ENCODE measurements at regions not wholly inside any gene's neighbourhood (a gene's known extent, or its start where the extent isn't known, plus 50 kb on each side); places are given as distances from the start of the nearest gene placed in this dataset.
"Not testable (repeated sequence)": the region's sequence is repeated elsewhere in the genome, so short reads cannot be mapped to it uniquely, and the experiment has no call there.

DNA sequence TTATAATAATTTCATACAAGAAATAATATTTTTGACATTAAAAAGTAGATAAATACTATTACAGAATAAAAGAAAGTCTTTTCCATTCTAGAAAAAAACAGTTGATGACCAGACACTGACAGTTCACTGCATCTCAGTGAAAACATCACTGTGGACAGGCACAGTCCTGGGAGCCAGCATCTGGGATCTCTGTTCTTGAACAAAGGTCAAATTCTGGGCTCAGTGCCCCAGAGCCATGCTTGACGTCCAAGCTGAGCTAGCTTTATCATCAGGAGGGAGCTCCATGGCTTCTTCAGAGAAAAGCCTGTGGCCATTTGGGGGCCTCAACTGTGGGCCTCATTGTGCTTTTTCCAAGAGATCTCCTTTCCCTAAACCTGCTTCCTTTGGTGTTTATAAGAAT, 86.1 kb upstream of the SRD5A2 start:
- H3K27me3 Mint-ChIP-seq = peaks cover 2% of the 10 kb centered on the region
- H3K27ac Mint-ChIP-seq = no peak overlapping the region
- no peak for ATAC-seq
- CTCF ChIA-PET = no interaction called here
- H3K36me3 Mint-ChIP-seq = no peaks in the 10 kb centered on the region
- H3K4me1 Mint-ChIP-seq = no peaks in the 10 kb centered on the region
- no peak for DNase-seq
- no peaks in the 10 kb centered on the region for H3K9me3 Mint-ChIP-seq (ENCODE audit: low read depth)
- no peak overlapping the region for H3K4me3 Mint-ChIP-seq

DNA sequence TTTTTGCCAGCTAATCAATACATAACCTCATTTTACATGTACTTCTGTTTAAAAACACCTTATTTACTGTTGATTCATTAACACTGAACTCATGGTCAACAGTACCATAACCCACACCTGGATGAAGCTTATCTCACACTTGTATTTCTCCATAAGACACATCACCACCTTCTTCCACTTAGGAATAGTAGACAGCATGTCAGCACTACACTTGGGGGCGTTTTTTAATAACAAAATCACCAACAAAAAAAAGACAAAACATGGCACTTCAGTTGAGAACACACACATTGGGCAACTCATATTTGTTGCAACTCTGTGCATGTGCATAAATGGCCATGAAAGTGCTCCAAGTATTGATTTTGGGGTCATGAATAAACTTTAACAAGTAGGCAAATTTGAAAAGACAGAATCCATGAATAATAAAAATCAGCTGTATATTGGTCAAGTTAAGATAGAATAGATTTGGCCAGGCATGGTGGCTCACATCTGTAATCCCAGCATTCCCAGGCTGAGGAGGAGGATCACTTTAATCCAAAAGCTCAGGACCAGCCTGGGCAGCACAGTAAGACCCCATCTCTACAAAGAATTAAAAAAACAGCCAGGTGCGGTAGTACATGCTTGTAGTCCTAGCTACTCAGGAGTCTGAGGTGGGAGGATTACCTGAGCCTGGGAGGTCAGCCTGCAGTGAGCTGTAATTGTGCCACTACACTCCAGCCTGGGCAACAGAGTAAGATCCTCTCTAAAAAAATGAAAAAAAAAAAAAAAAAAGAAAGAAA, 84.4 kb upstream of the SRD5A2 start:
- ATAC-seq = no peak
- Mint-ChIP-seq H3K27ac (no peak overlapping the region), H3K4me1 (no peaks in the 10 kb centered on the region), H3K27me3 (peaks cover 3% of the 10 kb centered on the region), H3K9me3 (ENCODE audit: low read depth) (no peaks in the 10 kb centered on the region), H3K4me3 (no peak overlapping the region), H3K36me3 (no peaks in the 10 kb centered on the region)
- no peak for DNase-seq
- CTCF ChIA-PET = no interaction called here

DNA sequence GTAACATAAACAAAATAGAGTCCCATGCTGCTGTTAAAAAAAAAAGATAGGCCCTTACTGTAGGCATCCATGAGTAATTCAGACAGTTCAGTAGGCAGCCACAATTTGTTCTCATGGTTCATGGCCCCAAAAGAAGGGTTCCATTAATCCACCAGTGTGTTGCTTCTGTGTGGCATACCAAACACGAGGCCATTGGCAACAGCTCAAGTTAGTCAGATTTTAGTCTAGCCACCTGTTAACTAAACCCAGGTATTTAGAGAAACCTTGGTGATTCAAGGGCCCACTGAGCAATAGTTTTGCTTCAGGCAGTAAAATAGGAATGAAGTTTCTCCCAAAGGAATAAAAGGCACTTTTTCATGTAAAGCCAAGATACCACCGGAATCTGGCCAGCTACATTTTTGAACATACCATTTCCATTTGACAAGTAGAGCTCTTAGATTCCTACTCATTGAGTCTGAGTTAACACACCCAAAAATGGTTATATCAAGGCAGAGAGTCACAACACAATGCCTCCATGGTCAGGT, 80.1 kb upstream of the SRD5A2 start:
- Mint-ChIP-seq H3K27ac (no peak overlapping the region), H3K4me3 (no peak overlapping the region), H3K4me1 (no peaks in the 10 kb centered on the region), H3K9me3 (ENCODE audit: low read depth) (no peaks in the 10 kb centered on the region), H3K36me3 (no peaks in the 10 kb centered on the region), H3K27me3 (peaks cover 11% of the 10 kb centered on the region)
- no peak for ATAC-seq
- DNase-seq = no peak
- CTCF ChIA-PET = no interaction called here

DNA sequence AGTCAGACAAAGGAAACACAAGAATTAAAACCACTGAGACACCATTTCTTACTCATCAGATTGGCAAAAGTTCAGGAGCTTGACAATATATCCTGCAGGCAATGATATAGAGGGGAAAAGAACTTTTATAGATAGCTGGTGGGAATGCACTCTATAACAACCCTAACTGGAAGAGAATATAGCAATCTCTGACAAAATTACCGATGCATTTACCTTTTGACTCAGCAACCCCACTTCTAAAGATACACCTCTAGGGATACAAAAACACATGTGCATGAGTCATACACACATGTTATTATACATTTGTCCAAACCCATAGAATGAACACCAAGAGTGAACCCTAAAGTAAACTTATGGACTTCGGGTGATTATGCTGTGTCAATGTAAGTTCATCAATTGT, 79.4 kb upstream of the SRD5A2 start:
- no peaks in the 10 kb centered on the region for H3K4me1 Mint-ChIP-seq
- no peak for ATAC-seq
- H3K27ac Mint-ChIP-seq = no peak overlapping the region
- no peak overlapping the region for H3K4me3 Mint-ChIP-seq
- no peak for DNase-seq
- peaks cover 11% of the 10 kb centered on the region for H3K27me3 Mint-ChIP-seq
- CTCF ChIA-PET = no interaction called here
- H3K36me3 Mint-ChIP-seq = no peaks in the 10 kb centered on the region
- H3K9me3 Mint-ChIP-seq (ENCODE audit: low read depth) = no peaks in the 10 kb centered on the region

DNA sequence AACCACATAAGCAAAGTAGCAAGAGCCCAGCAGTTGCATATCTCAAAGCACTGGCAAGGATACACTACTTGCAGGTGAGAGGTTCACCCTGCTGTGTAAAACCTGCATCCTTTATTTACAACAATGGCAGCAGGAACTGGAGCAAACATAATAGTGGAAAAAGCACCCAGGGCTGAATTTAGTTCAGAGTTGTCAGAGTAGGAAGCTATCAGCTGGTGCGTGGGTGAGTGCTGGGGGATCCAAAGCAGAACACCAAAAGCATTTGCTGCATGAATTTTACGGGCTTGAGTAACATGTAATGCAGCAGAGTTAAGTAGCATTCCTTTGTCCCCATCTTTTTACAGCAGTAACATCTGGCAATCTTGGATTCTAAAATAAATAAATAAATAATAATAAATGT, 73.5 kb upstream of the SRD5A2 start:
- DNase-seq (no peak), ATAC-seq (no peak)
- no peaks in the 10 kb centered on the region for H3K4me1 Mint-ChIP-seq
- CTCF ChIA-PET = no interaction called here
- no peaks in the 10 kb centered on the region for H3K9me3 Mint-ChIP-seq (ENCODE audit: low read depth)
- H3K4me3 Mint-ChIP-seq = no peak overlapping the region
- H3K27me3 Mint-ChIP-seq = peaks cover 10% of the 10 kb centered on the region
- H3K27ac Mint-ChIP-seq = no peak overlapping the region
- no peaks in the 10 kb centered on the region for H3K36me3 Mint-ChIP-seq

DNA sequence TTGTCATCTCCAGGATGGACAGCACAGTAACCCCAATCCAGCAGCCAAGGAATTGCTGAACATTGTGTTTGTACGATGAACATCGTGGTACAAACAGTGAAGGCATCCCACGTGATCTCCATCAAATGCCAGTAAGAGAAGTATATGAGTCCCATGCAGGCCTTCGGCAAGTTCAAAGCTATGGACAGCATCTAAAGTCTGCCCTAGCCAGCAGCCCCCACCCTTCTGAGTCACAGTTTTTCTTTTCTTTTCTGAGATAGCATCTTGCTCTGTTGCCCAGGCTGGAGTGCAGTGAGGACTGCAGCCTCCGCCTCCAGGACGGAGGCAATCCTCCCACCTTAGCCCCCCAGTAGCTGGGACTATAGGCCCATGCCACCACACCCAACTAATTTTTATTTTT, 71.0 kb upstream of the SRD5A2 start:
- CTCF ChIA-PET = no interaction called here
- Mint-ChIP-seq H3K9me3 (ENCODE audit: low read depth) (no peaks in the 10 kb centered on the region), H3K27me3 (peaks cover 10% of the 10 kb centered on the region), H3K4me1 (no peaks in the 10 kb centered on the region), H3K4me3 (no peak overlapping the region), H3K27ac (no peak overlapping the region), H3K36me3 (no peaks in the 10 kb centered on the region)
- ATAC-seq (no peak), DNase-seq (no peak)

DNA sequence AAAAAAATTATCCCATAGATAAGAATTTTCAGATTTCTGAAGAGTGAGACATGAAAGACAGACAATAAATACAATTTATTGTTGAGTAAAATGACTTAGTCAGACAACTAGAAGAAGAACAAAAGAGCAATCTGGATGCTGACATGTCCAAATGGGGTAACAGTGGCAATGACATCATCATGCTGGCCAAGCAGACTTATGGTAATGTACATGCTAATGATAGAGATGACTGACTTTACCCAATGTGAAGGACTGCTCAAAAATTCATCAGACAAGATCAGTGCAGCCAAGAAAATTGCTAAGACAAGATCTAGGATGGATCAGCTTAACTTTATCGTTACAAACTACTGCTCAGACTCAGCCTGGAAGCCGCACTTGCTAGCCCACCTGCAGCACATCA, 70.5 kb upstream of the SRD5A2 start:
- no peaks in the 10 kb centered on the region for H3K36me3 Mint-ChIP-seq
- no peak overlapping the region for H3K27ac Mint-ChIP-seq
- H3K4me3 Mint-ChIP-seq = no peak overlapping the region
- H3K9me3 Mint-ChIP-seq (ENCODE audit: low read depth) = no peaks in the 10 kb centered on the region
- H3K27me3 Mint-ChIP-seq = peaks cover 12% of the 10 kb centered on the region
- H3K4me1 Mint-ChIP-seq = no peaks in the 10 kb centered on the region
- CTCF ChIA-PET = interaction anchor here (0.5 kb wide), 1 partner anchor 1746 kb away, joined by 3 read pairs; no protein-coding TSS in a partner anchor
- DNase-seq (no peak), ATAC-seq (no peak)

DNA sequence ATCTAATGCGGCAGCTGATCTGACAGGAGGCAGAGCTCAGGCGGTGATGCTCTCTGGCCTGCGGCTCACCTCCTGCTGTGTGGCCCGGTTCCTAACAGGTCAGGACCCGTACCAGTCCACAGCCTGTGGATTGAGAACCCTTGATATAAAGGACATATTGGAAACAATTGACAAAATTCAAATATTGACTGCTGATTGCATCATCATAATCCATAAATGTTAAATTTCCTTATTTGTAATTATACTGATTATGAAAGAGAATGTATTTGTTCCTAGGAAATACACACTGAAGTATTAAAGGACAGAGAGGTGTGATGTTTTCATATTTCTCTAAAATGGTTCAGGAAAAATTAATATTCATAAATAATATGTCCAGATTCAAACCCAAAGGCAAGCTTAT, 63.8 kb upstream of the SRD5A2 start:
- Mint-ChIP-seq H3K27ac (no peak overlapping the region), H3K27me3 (peaks cover 18% of the 10 kb centered on the region), H3K9me3 (ENCODE audit: low read depth) (no peaks in the 10 kb centered on the region), H3K36me3 (no peaks in the 10 kb centered on the region), H3K4me3 (no peak overlapping the region), H3K4me1 (no peaks in the 10 kb centered on the region)
- DNase-seq (no peak), ATAC-seq (no peak)
- CTCF ChIA-PET = no interaction called here

DNA sequence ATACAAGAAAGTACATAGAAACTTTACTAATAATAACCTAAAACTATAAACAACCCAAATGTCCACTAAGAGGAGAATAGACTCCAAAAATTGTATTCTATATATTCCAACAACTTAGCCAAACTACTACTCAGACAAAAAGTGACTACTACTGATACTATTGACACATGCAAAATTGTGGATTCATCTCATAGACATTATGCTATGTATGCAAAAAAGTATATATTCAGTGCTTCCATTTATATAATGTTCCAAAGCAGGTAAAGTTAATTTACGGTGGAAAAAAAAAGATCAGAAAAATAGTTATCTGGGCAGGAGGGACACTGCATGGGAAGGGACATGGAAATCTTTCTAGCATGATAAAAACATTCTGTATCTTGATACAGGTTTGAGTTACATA, 62.0 kb upstream of the SRD5A2 start:
- CTCF ChIA-PET = no interaction called here
- no peak overlapping the region for H3K27ac Mint-ChIP-seq
- no peak for DNase-seq
- no peaks in the 10 kb centered on the region for H3K9me3 Mint-ChIP-seq (ENCODE audit: low read depth)
- no peaks in the 10 kb centered on the region for H3K36me3 Mint-ChIP-seq
- ATAC-seq = no peak
- H3K4me3 Mint-ChIP-seq = no peak overlapping the region
- no peaks in the 10 kb centered on the region for H3K4me1 Mint-ChIP-seq
- H3K27me3 Mint-ChIP-seq = peaks cover 22% of the 10 kb centered on the region

DNA sequence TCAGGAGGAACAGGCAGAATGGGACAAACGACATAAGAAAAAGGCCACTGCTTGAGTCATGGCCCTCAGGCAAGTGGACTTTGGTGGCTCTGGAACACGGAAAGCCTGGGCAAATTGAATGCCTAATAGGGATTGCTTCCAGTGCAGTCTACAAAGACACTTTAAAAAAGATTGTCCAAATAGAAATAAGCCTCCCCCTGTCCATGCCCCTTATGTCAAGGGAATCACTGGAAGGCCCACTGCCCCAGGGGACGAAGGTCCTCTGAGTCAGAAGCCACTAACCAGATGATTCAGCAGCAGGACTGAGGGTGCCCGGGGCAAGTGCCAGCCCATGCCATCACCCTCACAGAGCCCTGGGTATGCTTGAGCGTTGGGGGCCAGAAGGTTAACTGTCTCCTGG, 51.5 kb upstream of the SRD5A2 start:
- H3K4me1 Mint-ChIP-seq; ATAC-seq; H3K36me3 Mint-ChIP-seq; H3K9me3 Mint-ChIP-seq (ENCODE audit: low read depth); H3K27ac Mint-ChIP-seq; DNase-seq; CTCF ChIA-PET; H3K4me3 Mint-ChIP-seq: not testable (repeated sequence)
- H3K27me3 Mint-ChIP-seq = peaks cover 14% of the 10 kb centered on the region

Measured in activated CD8-positive, alpha-beta memory T cell treated with anti-CD3 and anti-CD28 coated beads, Interleukin-2, amount 10 ng/mL, durations not matched to agents 7 days and 5 days (primary cell).